A673 (cell line): ENCODE measurements at regions not wholly inside any gene's neighbourhood (a gene's known extent, or its start where the extent isn't known, plus 50 kb on each side); places are given as distances from the start of the nearest gene placed in this dataset.

Source experiments
- BruUV-seq: library from RNA; stranded (reverse); fragments of 400-500 nt; replicated peaks from 2 replicates; lab custom pipeline; 2021; lab: Mats Ljungman, UMichigan
- CTCF ChIA-PET: fragments of 300-600 bp; sonication (Branson Sonifier 250); formaldehyde crosslinking; loops from one replicate; lab custom pipeline; 2022; ENCODE audit warnings: antibody characterized with exemption; lab: Charles Lee
- POLR2A ChIA-PET: fragments of 300-600 bp; sonication (Branson Sonifier 250); formaldehyde crosslinking; loops from one replicate; lab custom pipeline; 2022; ENCODE audit warnings: antibody characterized with exemption; ENCODE audit not compliant: low non-redundant PET; lab: Charles Lee
- DNase-seq: peaks from one replicate; pipeline ENCODE4 v3.0.0-alpha.2; 2015; ENCODE audit warnings: low spot score
- H3K27ac ChIP-seq: fragments of 200-600 bp; sonication (generic); 2 replicates; pipeline ENCODE4 v1.5.1; 2016; ENCODE audit warnings: mixed run types, low read depth, mild to moderate bottlenecking, mixed read lengths, antibody characterized with exemption, low read length; ENCODE audit not compliant: poor library complexity, severe bottlenecking
- H3K27me3 ChIP-seq: fragments of 200-600 bp; sonication (generic); replicated peaks from 2 replicates; pipeline ENCODE4 v1.6.1; 2017; ENCODE audit warnings: mixed run types, low read depth, mild to moderate bottlenecking, mixed read lengths, antibody characterized with exemption, low read length; ENCODE audit not compliant: insufficient read depth, poor library complexity
- H3K36me3 ChIP-seq: fragments of 200-600 bp; sonication (generic); 2 replicates; pipeline ENCODE4 v1.6.1; 2016; ENCODE audit warnings: mixed run types, mild to moderate bottlenecking, mixed read lengths, antibody characterized with exemption, low read length; ENCODE audit not compliant: insufficient read depth, poor library complexity, severe bottlenecking
- H3K4me1 ChIP-seq: fragments of 200-600 bp; sonication (generic); 2 replicates; pipeline ENCODE4 v1.6.1; 2017; ENCODE audit warnings: mixed run types, mild to moderate bottlenecking, mixed read lengths, antibody characterized with exemption, low read length; ENCODE audit not compliant: insufficient read depth, poor library complexity, severe bottlenecking
- H3K4me3 ChIP-seq: fragments of 200-600 bp; sonication (generic); 2 replicates; pipeline ENCODE4 v1.5.1; 2016; ENCODE audit warnings: low read depth, mixed run types, mild to moderate bottlenecking, mixed read lengths, low read length; ENCODE audit not compliant: poor library complexity, severe bottlenecking
- H3K9me3 ChIP-seq: fragments of 200-600 bp; sonication (generic); 2 replicates; pipeline ENCODE4 v1.6.1; 2016; ENCODE audit warnings: mixed run types, low read depth, mild to moderate bottlenecking, mixed read lengths, antibody characterized with exemption, low read length; ENCODE audit not compliant: poor library complexity, severe bottlenecking
- CTCF ChIP-seq: fragments of 300-800, 200-600 bp; sonication (generic); conservative IDR thresholded peaks from 2 replicates; pipeline ENCODE4 v1.5.1; 2017; ENCODE audit warnings: low read depth, mild to moderate bottlenecking, antibody characterized with exemption, low read length, moderate library complexity, mixed read lengths
- EZH2 ChIP-seq: fragments of 200-600 bp; sonication (generic); IDR thresholded peaks from 2 replicates; pipeline ENCODE4 v1.6.1; 2017; ENCODE audit warnings: borderline replicate concordance, low read depth, mild to moderate bottlenecking, mixed read lengths, antibody characterized with exemption, low read length; ENCODE audit not compliant: poor library complexity, severe bottlenecking
- intact Hi-C: fragments of 100-400 bp; cut with micrococcal nuclease; formaldehyde crosslinking; loops from one replicate; pipeline ENCODE4 v1.10.0; 2022; ENCODE audit not compliant: unreplicated experiment

GRCh38 chr9:38250279-38251035 lies 142.0 kb upstream of the ALDH1B1 start:
- no peak overlapping the region for H3K4me3 ChIP-seq
- no peaks in the 10 kb centered on the region for H3K9me3 ChIP-seq
- no TSS peak for BruUV-seq
- H3K27me3 ChIP-seq, result no peaks in the 10 kb centered on the region
- H3K36me3 ChIP-seq, result no peaks in the 10 kb centered on the region
- no peak for DNase-seq
- H3K27ac ChIP-seq, result no peak overlapping the region
- CTCF ChIA-PET, result no interaction called here
- POLR2A ChIA-PET, result no interaction called here
- TF ChIP-seq EZH2, result no peak
- TF ChIP-seq CTCF, result no peak
- intact Hi-C loops, result no loop called here
- no peaks in the 10 kb centered on the region for H3K4me1 ChIP-seq

GRCh38 chr9:38249587-38250210 lies 142.8 kb upstream of the ALDH1B1 start:
- Histone ChIP-seq H3K9me3 (no peaks in the 10 kb centered on the region), H3K4me1 (no peaks in the 10 kb centered on the region), H3K27ac (no peak overlapping the region), H3K4me3 (no peak overlapping the region), H3K27me3 (no peaks in the 10 kb centered on the region), H3K36me3 (no peaks in the 10 kb centered on the region)
- no peak for TF ChIP-seq CTCF
- no peak for TF ChIP-seq EZH2
- BruUV-seq, result no TSS peak
- CTCF ChIA-PET, result no interaction called here
- DNase-seq, result no peak
- POLR2A ChIA-PET, result no interaction called here
- intact Hi-C loops, result loop anchor here (10.0 kb wide), 1 partner anchor 45 kb away; no protein-coding TSS in a partner anchor

GRCh38 chr9:38249049-38249448 lies 143.5 kb upstream of the ALDH1B1 start:
- CTCF ChIA-PET, result interaction anchor here (0.6 kb wide), 2 partner anchors 138 to 186 kb away, joined by 3 read pairs; no protein-coding TSS in a partner anchor
- Histone ChIP-seq H3K4me1 (no peaks in the 10 kb centered on the region), H3K27ac (no peak overlapping the region), H3K27me3 (no peaks in the 10 kb centered on the region), H3K9me3 (no peaks in the 10 kb centered on the region), H3K4me3 (no peak overlapping the region), H3K36me3 (no peaks in the 10 kb centered on the region)
- no TSS peak for BruUV-seq
- POLR2A ChIA-PET, result no interaction called here
- intact Hi-C loops, result loop anchor here (10.0 kb wide), 1 partner anchor 46 kb away; no protein-coding TSS in a partner anchor
- no peak for DNase-seq
- no peak for TF ChIP-seq EZH2
- TF ChIP-seq CTCF, result no peak
